Heart right ventricle (tissue), 16 donors: ENCODE measurements at regions not wholly inside any gene's neighbourhood (a gene's known extent, or its start where the extent isn't known, plus 50 kb on each side); places are given as distances from the start of the nearest gene placed in this dataset.

Source experiments
- ATAC-seq, 8 donors: fragments of 200-7000 bp; cut with Tn5 transposase; one replicate each; pipeline ENCODE4 v1.9.1; 2020; ENCODE audit warnings: mild to moderate bottlenecking in 8 of 8, moderate library complexity in 8 of 8, moderate number of reproducible peaks in 1 of 8
- DNase-seq, 2 donors: peaks; one replicate each; pipeline ENCODE4 v3.0.0-alpha.2; 2020
- H3K27ac ChIP-seq, 10 donors: fragments of 200-600 bp; sonication (generic) in 2 of 10; one replicate each; pipeline versions ENCODE4 v1.5.0 to v1.8.0; 2020 to 2022; ENCODE audit warnings: mild to moderate bottlenecking in 3 of 10
- H3K27me3 ChIP-seq, 7 donors: fragments of 200-600 bp; one replicate each; pipeline ENCODE4 v1.8.0; 2021 to 2022; ENCODE audit warnings: mild to moderate bottlenecking in 2 of 7
- H3K36me3 ChIP-seq, 9 donors: fragments of 200-600 bp; sonication (generic) in 1 of 9; one replicate each; pipeline versions ENCODE4 v1.5.0 to v1.8.0; 2020 to 2022; ENCODE audit warnings: mild to moderate bottlenecking in 2 of 9
- H3K4me1 ChIP-seq, 9 donors: fragments of 200-600 bp; sonication (generic) in 1 of 9; one replicate each; pipeline versions ENCODE4 v1.5.0 to v1.8.0; 2020 to 2022; ENCODE audit warnings: mild to moderate bottlenecking in 4 of 9
- H3K4me3 ChIP-seq, 10 donors: fragments of 200-600 bp; sonication (generic) in 2 of 10; one replicate each; pipeline versions ENCODE4 v1.5.0 to v1.8.0; 2020 to 2022; ENCODE audit warnings: mild to moderate bottlenecking in 7 of 10, moderate library complexity in 2 of 10
- H3K9me3 ChIP-seq, 11 donors: fragments of 200-600 bp in 10 of 11; sonication (generic) in 2 of 11; one replicate each; pipeline versions ENCODE4 v1.5.0 to v1.8.0; 2013 to 2022; ENCODE audit warnings: mild to moderate bottlenecking in 2 of 11, control low read depth in 1 of 11, moderate library complexity in 1 of 11
- CTCF ChIP-seq, 9 donors: fragments of 200-600 bp; sonication (generic) in 2 of 9; IDR thresholded peaks; one replicate each; pipeline versions ENCODE4 v1.5.0 to v1.8.0; 2021 to 2022; ENCODE audit warnings: antibody characterized with exemption in 9 of 9, mild to moderate bottlenecking in 5 of 9, moderate library complexity in 1 of 9
- WGBS, 2 donors: extraction: QIAGEN DNeasy Blood & Tissue Kit; methylation state at CpG; one replicate each; pipeline ENCODE4 v1.1.7; 2013; ENCODE audit warnings: inconsistent platforms in 1 of 2; 5-methylcytosine and 5-hydroxymethylcytosine counted together
- intact Hi-C, 10 donors: fragments of 100-400 bp; cut with DNase I; formaldehyde crosslinking; loops; one replicate each; pipeline versions ENCODE4 v1.11.1 to v1.14.2; 2022
- donor health status: Arrhythmogenic right ventricular cardiomyopathy.
- donor health status: ischemic (EF 13 %, LVEDD 7.1; RV severe dilation, severe dysfunction).
- donor health status: healthy with polysubstance abuse.
- donor health status: DM: no; HTN: yes; CAD: no.
- donor health status: DM: no; HTN: no; CAD: no.
- donor health status: ischemic (EF 25% LVEDD 6.9; RV normal size, moderate dysfunction).
- donor health status: ischemic (EF 25% LVEDD 5.7; RV mildly dilated, moderate dysfunction).
- donor health status: healthy.
- donor health status: DM: yes; HTN: yes; CAD: no.
- donor health status: Ischemic cardiomyopathy.
- donor health status: ischemic (EF 35%, LVEDD 5.7; RV mildly dilated, moderate dysfunction).
- donor health status: nonischemic (EF 11% LVEDD 7.7; RV severe dilation, severe dysfunction).
- donor health status: DM: yes; HTN: yes; CAD: no.
- donor health status: PGD.
- donor health status: ischemic (EF 29% LVEDD 5.4; RV normal size, mild dysfunction).
- donor health status: nonischemic (EF 23%, LVEDD 6.1; RV moderate dilation, normal function).

DNA sequence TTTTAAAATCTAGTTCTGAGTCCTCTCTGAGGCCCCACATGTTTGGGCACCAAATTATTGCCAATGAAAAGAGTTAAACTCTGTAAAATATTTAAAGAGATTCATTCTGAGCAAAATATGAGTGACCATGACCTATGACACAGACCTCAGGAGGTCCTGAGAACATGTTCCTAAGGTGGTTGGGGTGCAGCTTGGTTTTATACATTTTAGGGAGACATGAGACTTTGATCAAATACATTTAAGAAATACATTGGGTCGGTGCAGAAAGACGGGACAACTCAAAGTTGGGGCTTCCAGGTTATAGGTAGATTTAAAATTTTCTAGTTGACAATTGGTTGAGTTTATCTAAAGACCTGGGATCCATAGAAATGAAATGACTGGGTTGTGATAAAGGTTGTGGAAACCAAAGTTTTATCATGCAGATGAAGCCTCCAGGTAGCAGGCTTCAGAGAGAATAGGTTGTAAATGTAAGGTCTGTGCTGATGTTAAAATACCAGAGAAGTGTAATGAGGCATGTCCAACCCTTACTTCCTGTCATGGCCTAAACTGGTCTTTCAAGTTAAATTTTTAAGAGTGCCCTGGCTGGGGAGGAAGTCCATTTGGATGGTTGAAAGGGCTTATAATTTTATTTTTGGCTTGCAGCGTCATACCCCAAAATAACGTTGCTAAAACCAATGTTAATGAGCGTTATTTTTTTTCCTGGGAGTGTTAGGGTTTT lies 274.9 kb downstream of the NUF2 start:
- intact Hi-C loops = no loop called here
- ATAC-seq = no peak
- H3K4me1 ChIP-seq = no peaks in the 10 kb centered on the region
- no peaks in the 10 kb centered on the region for H3K27me3 ChIP-seq
- H3K27ac ChIP-seq = no peak overlapping the region
- H3K9me3 ChIP-seq = no peaks in the 10 kb centered on the region
- WGBS, 2 donors = 53 to 60% methylated on average over 5 of the region's 5 CpGs
- no peak for TF ChIP-seq CTCF (IDR thresholded peaks at IDR 0.05)
- H3K36me3 ChIP-seq = no peaks in the 10 kb centered on the region
- H3K4me3 ChIP-seq = no peak overlapping the region
- no peak for DNase-seq

DNA sequence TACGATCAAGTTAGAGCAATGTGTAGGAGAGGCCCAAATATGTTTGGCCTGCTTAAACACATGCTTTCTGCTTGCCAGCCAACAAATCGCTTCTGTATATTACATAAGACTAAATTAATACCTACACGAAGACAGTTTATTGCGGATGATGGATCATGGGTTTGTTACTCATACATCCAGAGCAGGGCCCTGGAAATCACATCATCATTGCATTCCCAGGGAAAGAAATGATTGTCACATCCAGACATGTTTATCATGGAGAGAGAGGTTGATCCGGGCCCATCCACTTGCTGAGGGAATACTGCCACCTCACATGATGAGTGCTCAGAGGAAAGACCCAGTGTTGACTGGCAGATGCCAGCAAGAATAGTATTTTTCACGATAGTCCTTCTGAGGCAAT lies 282.6 kb downstream of the NUF2 start:
- Histone ChIP-seq H3K27ac (no peak overlapping the region), H3K4me1 (no peaks in the 10 kb centered on the region), H3K9me3 (no peaks in the 10 kb centered on the region), H3K4me3 (no peak overlapping the region), H3K27me3 (no peaks in the 10 kb centered on the region), H3K36me3 (no peaks in the 10 kb centered on the region)
- 86 to 88% methylated on average over 6 of the region's 6 CpGs for WGBS, 2 donors
- no peak for TF ChIP-seq CTCF (IDR thresholded peaks at IDR 0.05)
- intact Hi-C loops = no loop called here
- ATAC-seq (no peak), DNase-seq (no peak)

DNA sequence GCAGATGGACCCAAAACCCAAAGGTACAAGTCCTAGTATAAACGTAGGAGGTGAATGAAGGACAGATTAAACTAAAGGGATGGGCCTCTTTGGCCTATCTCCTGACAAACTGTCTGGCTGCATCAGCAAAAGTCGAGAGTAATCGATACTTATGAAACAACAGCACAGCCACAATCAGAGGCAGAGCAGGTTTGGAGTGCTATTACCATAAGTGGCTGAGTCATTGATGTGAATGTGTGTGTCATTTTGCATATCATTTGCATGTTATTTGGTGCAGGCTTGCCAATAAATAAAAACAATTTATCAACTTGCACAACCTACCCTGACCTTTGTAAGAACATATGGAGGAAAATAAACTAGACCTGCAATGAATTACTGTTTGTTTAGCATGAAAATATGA lies 283.1 kb downstream of the NUF2 start:
- H3K4me1 ChIP-seq = no peaks in the 10 kb centered on the region
- intact Hi-C loops = no loop called here
- no peak overlapping the region for H3K27ac ChIP-seq
- 79 to 81% methylated on average over 3 of the region's 3 CpGs for WGBS, 2 donors
- no peaks in the 10 kb centered on the region for H3K27me3 ChIP-seq
- H3K4me3 ChIP-seq = no peak overlapping the region
- no peaks in the 10 kb centered on the region for H3K9me3 ChIP-seq
- H3K36me3 ChIP-seq = no peaks in the 10 kb centered on the region
- TF ChIP-seq CTCF (IDR thresholded peaks at IDR 0.05) = no peak
- DNase-seq (no peak), ATAC-seq (no peak)

DNA sequence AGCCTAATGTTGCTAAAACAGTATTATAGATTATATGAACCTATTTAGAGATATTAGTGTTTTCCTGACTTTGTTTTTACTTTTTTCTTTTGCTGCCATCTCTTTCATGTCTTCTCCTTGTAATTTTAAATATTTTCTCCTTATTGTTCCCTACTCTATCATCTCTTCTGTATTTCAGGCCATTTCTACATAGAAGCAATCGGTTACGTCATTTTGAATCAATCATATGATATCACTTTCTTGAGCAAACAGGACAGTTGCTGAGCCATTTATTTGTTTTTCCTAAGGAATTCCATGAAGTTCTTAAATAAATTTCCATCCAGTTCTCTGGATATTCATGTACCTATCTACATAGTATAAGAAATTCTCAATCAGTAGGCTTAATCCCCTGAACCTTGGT lies 287.2 kb downstream of the NUF2 start:
- no peaks in the 10 kb centered on the region for H3K9me3 ChIP-seq
- H3K4me3 ChIP-seq = no peak overlapping the region
- 95 to 98% methylated on average over 2 of the region's 2 CpGs for WGBS, 2 donors
- no peaks in the 10 kb centered on the region for H3K36me3 ChIP-seq
- no peaks in the 10 kb centered on the region for H3K27me3 ChIP-seq
- intact Hi-C loops = no loop called here
- H3K4me1 ChIP-seq = no peaks in the 10 kb centered on the region
- no peak for DNase-seq
- no peak for TF ChIP-seq CTCF (IDR thresholded peaks at IDR 0.05)
- ATAC-seq = no peak
- no peak overlapping the region for H3K27ac ChIP-seq
